ENCODE measurements at regions not wholly inside any gene's neighbourhood (a gene's known extent, or its start where the extent isn't known, plus 50 kb on each side); places are given as distances from the start of the nearest gene placed in this dataset.

DNA sequence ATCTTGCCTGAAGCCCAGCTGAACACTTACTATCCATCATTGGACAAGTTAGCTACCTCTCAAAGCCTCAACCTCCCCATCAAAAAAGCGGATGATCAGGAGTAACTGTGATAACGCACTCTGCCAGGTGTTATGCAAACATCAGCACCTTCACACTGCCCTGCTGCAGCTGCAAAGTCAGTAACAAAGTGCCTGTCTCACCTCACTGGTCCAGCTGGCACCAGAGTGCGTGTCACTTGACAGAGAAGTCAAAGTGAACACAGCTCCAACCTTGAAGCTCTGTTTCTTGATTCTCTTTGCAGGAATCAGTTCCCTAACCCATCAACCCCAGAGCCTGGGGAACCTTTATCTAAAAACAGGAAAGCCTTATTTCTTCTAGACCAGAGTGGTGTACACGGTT, 413.6 kb downstream of the CTTN start:
- H3K27me3 ChIP-seq, result no peaks in the 10 kb centered on the region; the same call in 1 of the 2 replicates
- no peak overlapping the region for H3K4me3 ChIP-seq (ENCODE audit: low read depth, low read length)
- no peaks in the 10 kb centered on the region for H3K9me3 ChIP-seq
- TF ChIP-seq, protein P1, sequence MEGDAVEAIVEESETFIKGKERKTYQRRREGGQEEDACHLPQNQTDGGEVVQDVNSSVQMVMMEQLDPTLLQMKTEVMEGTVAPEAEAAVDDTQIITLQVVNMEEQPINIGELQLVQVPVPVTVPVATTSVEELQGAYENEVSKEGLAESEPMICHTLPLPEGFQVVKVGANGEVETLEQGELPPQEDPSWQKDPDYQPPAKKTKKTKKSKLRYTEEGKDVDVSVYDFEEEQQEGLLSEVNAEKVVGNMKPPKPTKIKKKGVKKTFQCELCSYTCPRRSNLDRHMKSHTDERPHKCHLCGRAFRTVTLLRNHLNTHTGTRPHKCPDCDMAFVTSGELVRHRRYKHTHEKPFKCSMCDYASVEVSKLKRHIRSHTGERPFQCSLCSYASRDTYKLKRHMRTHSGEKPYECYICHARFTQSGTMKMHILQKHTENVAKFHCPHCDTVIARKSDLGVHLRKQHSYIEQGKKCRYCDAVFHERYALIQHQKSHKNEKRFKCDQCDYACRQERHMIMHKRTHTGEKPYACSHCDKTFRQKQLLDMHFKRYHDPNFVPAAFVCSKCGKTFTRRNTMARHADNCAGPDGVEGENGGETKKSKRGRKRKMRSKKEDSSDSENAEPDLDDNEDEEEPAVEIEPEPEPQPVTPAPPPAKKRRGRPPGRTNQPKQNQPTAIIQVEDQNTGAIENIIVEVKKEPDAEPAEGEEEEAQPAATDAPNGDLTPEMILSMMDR (IDR thresholded peaks at IDR 0.05; ENCODE audit: low read depth, low read length), result no peak
- H3K36me3 ChIP-seq, result no peaks in the 10 kb centered on the region
- DNase-seq, result no peak
- no peaks in the 10 kb centered on the region for H3K4me1 ChIP-seq

DNA sequence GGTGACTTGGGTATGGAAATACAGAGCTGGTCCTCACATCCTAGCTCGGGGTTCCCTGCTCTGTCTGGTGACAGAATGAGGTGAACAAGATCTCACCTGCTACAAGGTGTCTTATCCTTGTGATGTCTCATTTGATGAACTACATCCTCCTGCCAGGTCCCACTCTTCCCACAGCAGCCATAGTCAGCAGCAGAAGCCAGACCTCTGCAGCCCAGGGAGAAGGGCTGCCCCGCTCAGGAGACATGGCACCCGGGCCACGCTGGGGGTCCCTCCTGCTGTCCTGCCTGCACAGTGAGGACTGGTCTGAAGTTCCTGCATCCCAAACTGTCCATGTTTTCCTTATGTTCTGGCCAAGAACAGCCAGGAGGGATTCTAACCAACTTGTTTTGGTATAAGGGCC, 414.1 kb downstream of the CTTN start:
- H3K4me3 ChIP-seq (ENCODE audit: low read depth, low read length), result no peak overlapping the region
- no peaks in the 10 kb centered on the region; the same call in 1 of the 2 replicates for H3K27me3 ChIP-seq
- no peaks in the 10 kb centered on the region for H3K4me1 ChIP-seq
- TF ChIP-seq, protein P1 (IDR thresholded peaks at IDR 0.05; ENCODE audit: low read depth, low read length), result no peak
- H3K9me3 ChIP-seq, result no peaks in the 10 kb centered on the region
- no peaks in the 10 kb centered on the region for H3K36me3 ChIP-seq
- no peak for DNase-seq

DNA sequence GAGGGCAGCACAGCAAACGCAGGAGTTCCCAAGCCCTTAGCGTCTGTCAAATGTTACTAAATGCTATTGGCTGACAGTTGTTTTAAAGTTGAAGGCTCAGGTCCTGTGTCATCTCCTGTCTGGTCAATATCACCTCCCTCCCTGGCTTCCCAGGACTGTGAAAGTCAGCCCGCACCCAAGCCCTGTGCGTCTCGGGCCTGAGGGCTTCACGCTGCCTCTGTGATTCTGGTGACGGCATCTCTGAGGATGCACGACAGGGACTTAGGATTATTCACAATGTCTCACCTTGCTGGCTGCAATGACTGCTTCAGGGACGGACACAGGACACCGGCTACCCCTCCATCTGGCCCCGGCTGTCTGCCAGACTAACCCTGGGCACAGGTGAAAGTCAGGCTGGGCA, 415.3 kb downstream of the CTTN start:
- TF ChIP-seq, protein P1 (IDR thresholded peaks at IDR 0.05; ENCODE audit: low read depth, low read length), result no peak
- no peak for DNase-seq
- no peaks in the 10 kb centered on the region for H3K9me3 ChIP-seq
- no peak overlapping the region for H3K4me3 ChIP-seq (ENCODE audit: low read depth, low read length)
- peaks cover 2% of the 10 kb centered on the region for H3K27me3 ChIP-seq
- H3K36me3 ChIP-seq, result no peaks in the 10 kb centered on the region
- H3K4me1 ChIP-seq, result no peaks in the 10 kb centered on the region

DNA sequence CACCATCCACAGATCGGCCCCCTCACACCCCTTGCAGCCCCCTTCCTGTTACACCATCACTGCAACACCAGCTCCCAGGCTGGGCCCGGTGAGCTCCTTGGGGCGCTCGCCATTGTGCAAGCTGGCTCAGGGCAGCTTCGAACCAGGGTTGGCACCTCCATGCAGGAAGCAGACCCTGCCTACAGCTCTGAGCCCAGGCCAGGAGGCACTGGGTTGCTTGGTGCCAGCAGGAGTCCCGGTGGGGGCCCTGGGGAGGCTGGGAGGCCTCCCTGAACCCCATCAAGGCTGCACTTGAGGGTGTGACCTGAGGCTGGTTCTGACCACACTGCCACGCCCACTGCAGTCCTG, 417.1 kb downstream of the CTTN start:
- Histone ChIP-seq H3K36me3 (no peaks in the 10 kb centered on the region), H3K9me3 (no peaks in the 10 kb centered on the region), H3K27me3 (peaks cover 9% of the 10 kb centered on the region), H3K4me1 (no peaks in the 10 kb centered on the region), H3K4me3 (ENCODE audit: low read depth, low read length) (no peak overlapping the region)
- DNase-seq, result no peak
- TF ChIP-seq, protein P1 (IDR thresholded peaks at IDR 0.05; ENCODE audit: low read depth, low read length), result no peak

DNA sequence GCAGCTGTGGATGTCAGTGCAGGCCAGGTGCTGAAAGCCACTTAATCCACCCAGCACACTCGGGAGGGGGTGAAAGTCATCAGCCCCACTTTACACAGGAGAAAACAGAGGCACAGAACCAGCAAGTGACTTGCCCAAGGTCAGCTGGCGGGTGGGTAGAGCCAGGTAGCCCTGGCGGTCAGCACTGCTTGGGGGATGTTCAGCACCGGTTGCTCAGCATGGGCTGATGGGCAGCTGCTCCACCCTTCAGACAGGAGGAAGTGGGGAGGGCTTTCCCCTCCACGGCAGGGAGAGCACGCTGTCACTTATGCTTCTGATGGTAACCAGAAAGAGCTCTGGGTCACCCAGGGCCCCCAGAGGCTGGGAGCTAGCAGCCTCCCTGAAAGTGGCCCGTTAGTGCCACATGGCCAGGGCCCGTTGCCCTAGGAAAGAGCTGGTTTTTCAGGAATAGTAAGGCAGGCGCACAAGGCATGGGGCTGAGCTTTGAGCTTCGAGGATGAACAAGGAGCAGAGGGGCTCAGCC, 417.9 kb downstream of the CTTN start:
- TF ChIP-seq, protein P1 (IDR thresholded peaks at IDR 0.05; ENCODE audit: low read depth, low read length), result no peak
- Histone ChIP-seq H3K4me1 (no peaks in the 10 kb centered on the region), H3K4me3 (ENCODE audit: low read depth, low read length) (no peak overlapping the region), H3K9me3 (no peaks in the 10 kb centered on the region), H3K27me3 (peaks cover 9% of the 10 kb centered on the region; the same call in 1 of the 2 replicates), H3K36me3 (no peaks in the 10 kb centered on the region)
- no peak for DNase-seq

DNA sequence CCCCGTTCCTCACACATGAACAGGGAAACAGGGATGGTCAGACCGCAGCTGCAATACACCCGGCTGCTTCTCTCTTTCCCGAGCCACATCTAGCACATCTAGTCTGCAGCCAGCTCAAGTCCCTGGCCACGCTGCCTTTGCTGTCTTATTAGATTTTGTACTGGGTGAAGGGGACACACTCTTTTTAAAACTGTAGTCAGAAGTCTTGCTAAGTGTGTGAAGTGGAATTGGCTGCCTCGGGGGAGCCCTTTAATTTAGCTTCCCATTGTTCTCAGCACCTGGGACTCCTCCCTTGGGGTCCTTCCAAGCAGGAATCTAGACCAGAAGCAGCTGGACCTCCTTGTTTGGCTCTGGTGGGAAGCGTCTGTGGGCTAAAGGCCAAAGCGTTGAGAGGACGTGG, 420.0 kb downstream of the CTTN start:
- H3K27me3 ChIP-seq, result peaks cover 9% of the 10 kb centered on the region; the same call in 1 of the 2 replicates
- no peak for DNase-seq
- TF ChIP-seq, protein P1 (IDR thresholded peaks at IDR 0.05; ENCODE audit: low read depth, low read length), result no peak

More for the DNA sequence above, 420.0 kb downstream of the CTTN start:
- Histone ChIP-seq H3K4me1 (no peaks in the 10 kb centered on the region), H3K9me3 (no peaks in the 10 kb centered on the region), H3K4me3 (ENCODE audit: low read depth, low read length) (no peak overlapping the region), H3K36me3 (no peaks in the 10 kb centered on the region)

Measured in BE2C (cell line).